ENCODE measurements at regions not wholly inside any gene's neighbourhood (a gene's known extent, or its start where the extent isn't known, plus 50 kb on each side); places are given as distances from the start of the nearest gene placed in this dataset.

DNA sequence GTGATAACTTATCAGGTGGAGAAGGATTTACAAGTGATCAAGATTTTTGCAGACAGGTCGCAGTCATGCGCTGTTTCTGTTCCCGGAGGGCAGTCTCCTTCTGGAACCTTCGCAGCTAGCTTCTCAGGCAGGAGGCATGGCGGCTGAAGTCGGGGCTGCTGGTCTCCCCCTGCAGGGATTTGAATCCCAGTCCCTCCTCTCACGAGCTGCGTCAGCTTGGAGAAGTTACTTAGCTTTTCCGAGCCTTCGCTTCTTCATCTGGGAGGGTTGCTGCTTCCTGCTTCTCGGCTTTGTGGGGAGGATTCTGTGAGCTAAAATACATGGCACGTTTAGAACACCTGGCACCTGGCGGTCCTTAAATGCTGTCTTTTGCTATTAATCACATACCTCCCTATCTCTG, 287.8 kb upstream of the FOXF1 start:
- H3K27ac ChIP-seq (ENCODE audit: low read depth, low read length) = no peak overlapping the region
- no peak overlapping the region for H3K9ac ChIP-seq (ENCODE audit: low read depth, low read length)
- H3K9me3 ChIP-seq (ENCODE audit: insufficient read depth, low read depth, low read length) = no peaks in the 10 kb centered on the region
- 0 out of 2 replicates have a peak, but pooled peaks cover 5% of the 10 kb centered on the region for H3K4me1 ChIP-seq (ENCODE audit: insufficient read depth, low read length)
- H3K36me3 ChIP-seq (ENCODE audit: insufficient read depth, low read length) = no peaks in the 10 kb centered on the region
- no peak overlapping the region for H3K4me3 ChIP-seq (ENCODE audit: low read length)
- no peaks in the 10 kb centered on the region for H3K27me3 ChIP-seq (ENCODE audit: insufficient read depth, low read length)
- 79% methylated on average over 13 of the region's 13 CpGs for WGBS

DNA sequence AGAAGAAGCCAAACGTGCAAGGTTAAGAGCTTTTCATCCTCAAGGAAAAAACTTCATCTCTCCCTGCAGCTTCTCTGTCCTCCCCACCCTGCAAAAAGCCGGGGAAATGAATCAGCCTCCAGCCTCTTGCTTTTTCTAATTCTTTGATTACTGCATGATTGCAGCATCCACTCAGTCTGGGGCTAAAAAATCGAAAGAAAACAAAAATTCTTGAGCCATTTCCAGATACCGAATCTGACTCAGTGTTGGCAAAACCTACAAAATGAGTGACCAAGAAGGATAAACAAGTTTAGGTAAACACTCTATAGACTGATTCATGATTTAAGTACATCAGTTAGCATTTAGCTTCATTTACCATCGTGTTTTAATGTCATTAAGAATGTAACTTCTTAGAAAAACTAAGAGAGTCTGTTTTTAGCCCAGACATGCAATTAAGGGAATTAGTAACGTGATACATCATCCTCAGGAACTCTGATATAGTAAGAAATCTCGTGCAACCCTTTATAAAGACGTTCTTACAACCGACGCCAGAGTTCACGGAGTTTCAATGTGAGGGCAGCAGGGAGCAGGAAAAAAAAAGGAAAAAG, 287.3 kb upstream of the FOXF1 start:
- Histone ChIP-seq H3K27me3 (ENCODE audit: insufficient read depth, low read length) (no peaks in the 10 kb centered on the region), H3K27ac (ENCODE audit: low read depth, low read length) (no peak overlapping the region), H3K4me1 (ENCODE audit: insufficient read depth, low read length) (0 out of 2 replicates have a peak, but pooled peaks cover 5% of the 10 kb centered on the region), H3K4me3 (ENCODE audit: low read length) (no peak overlapping the region), H3K9me3 (ENCODE audit: insufficient read depth, low read depth, low read length) (no peaks in the 10 kb centered on the region), H3K9ac (ENCODE audit: low read depth, low read length) (no peak overlapping the region), H3K36me3 (ENCODE audit: insufficient read depth, low read length) (no peaks in the 10 kb centered on the region)
- 84% methylated on average over 10 of the region's 11 CpGs for WGBS

DNA sequence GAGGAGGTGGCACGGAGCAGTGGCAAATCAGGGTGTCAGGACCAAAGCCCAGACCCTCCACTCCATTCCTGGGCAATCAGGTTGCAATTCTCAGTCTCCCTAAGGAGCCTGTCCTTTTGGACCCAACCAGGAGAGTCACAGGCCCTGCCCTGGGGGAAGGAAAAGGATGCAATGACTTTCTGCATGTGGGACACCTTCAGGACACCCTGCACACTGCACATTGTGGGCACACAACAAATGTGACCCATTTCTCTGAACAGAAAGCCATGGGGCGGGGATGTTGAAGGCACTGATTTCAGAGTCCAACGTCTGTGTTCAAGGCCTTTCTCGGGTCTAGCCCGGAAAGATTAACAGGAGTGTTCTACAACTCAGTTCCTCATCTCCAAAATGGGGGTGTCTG, 286.2 kb upstream of the FOXF1 start:
- Histone ChIP-seq H3K27ac (ENCODE audit: low read depth, low read length) (no peak overlapping the region), H3K9ac (ENCODE audit: low read depth, low read length) (no peak overlapping the region), H3K27me3 (ENCODE audit: insufficient read depth, low read length) (no peaks in the 10 kb centered on the region), H3K4me1 (ENCODE audit: insufficient read depth, low read length) (0 out of 2 replicates have a peak, but pooled peaks cover 5% of the 10 kb centered on the region), H3K36me3 (ENCODE audit: insufficient read depth, low read length) (no peaks in the 10 kb centered on the region), H3K9me3 (ENCODE audit: insufficient read depth, low read depth, low read length) (no peaks in the 10 kb centered on the region), H3K4me3 (ENCODE audit: low read length) (no peak overlapping the region)
- WGBS = 97% methylated on average over 5 of the region's 5 CpGs

DNA sequence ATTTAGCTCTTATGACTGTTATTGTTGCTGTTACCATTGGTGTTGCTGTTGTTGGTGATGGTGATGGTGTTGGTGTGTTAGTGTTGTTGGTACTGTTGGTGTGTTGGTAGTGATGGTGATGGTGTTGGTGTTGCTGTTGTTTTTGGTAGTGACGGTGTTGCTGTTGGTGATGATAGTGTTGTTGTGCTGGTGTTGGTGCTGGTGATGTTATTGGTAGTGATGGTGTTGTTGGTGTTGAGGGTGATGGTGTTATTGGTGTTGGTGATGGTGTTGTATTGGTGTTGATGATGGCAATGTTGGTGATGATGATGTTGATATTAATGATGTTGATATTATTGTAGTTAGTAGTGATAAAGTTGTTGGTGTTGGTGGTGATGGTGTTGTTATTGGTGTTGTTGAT, 285.7 kb upstream of the FOXF1 start:
- Histone ChIP-seq H3K27ac (ENCODE audit: low read depth, low read length) (no peak overlapping the region), H3K36me3 (ENCODE audit: insufficient read depth, low read length) (no peaks in the 10 kb centered on the region), H3K4me3 (ENCODE audit: low read length) (no peak overlapping the region), H3K27me3 (ENCODE audit: insufficient read depth, low read length) (no peaks in the 10 kb centered on the region), H3K9me3 (ENCODE audit: insufficient read depth, low read depth, low read length) (no peaks in the 10 kb centered on the region), H3K9ac (ENCODE audit: low read depth, low read length) (no peak overlapping the region), H3K4me1 (ENCODE audit: insufficient read depth, low read length) (0 out of 2 replicates have a peak, but pooled peaks cover 5% of the 10 kb centered on the region)
- 92% methylated on average over 1 of the region's 1 CpG for WGBS

- 0 out of 2 replicates have a peak, but pooled peaks cover 5% of the 10 kb centered on the region for H3K4me1 ChIP-seq (ENCODE audit: insufficient read depth, low read length)
- H3K27ac ChIP-seq (ENCODE audit: low read depth, low read length) = no peak overlapping the region
- no peaks in the 10 kb centered on the region for H3K9me3 ChIP-seq (ENCODE audit: insufficient read depth, low read depth, low read length)
- H3K9ac ChIP-seq (ENCODE audit: low read depth, low read length) = no peak overlapping the region
- no peaks in the 10 kb centered on the region for H3K36me3 ChIP-seq (ENCODE audit: insufficient read depth, low read length)
- H3K4me3 ChIP-seq (ENCODE audit: low read length) = no peak overlapping the region
- WGBS = 84% methylated on average over 2 of the region's 2 CpGs
- H3K27me3 ChIP-seq (ENCODE audit: insufficient read depth, low read length) = no peaks in the 10 kb centered on the region
Observed at GRCh38 chr16:86225905-86226371, 284.4 kb upstream of the FOXF1 start.

GRCh38 chr16:86227041-86227440, 283.3 kb upstream of the FOXF1 start:
- 92% methylated on average over 8 of the region's 8 CpGs for WGBS
- Histone ChIP-seq H3K4me1 (ENCODE audit: insufficient read depth, low read length) (0 out of 2 replicates have a peak, but pooled peaks cover 5% of the 10 kb centered on the region), H3K9me3 (ENCODE audit: insufficient read depth, low read depth, low read length) (no peaks in the 10 kb centered on the region; the same call in 1 of the 2 replicates), H3K27me3 (ENCODE audit: insufficient read depth, low read length) (no peaks in the 10 kb centered on the region), H3K4me3 (ENCODE audit: low read length) (no peak overlapping the region), H3K27ac (ENCODE audit: low read depth, low read length) (no peak overlapping the region), H3K36me3 (ENCODE audit: insufficient read depth, low read length) (no peaks in the 10 kb centered on the region), H3K9ac (ENCODE audit: low read depth, low read length) (no peak overlapping the region)

GRCh38 chr16:86227801-86228200, 282.5 kb upstream of the FOXF1 start:
- Histone ChIP-seq H3K9me3 (ENCODE audit: insufficient read depth, low read depth, low read length) (peaks cover 7% of the 10 kb centered on the region), H3K4me3 (ENCODE audit: low read length) (no peak overlapping the region), H3K27ac (ENCODE audit: low read depth, low read length) (no peak overlapping the region), H3K4me1 (ENCODE audit: insufficient read depth, low read length) (0 out of 2 replicates have a peak, but pooled peaks cover 3% of the 10 kb centered on the region), H3K27me3 (ENCODE audit: insufficient read depth, low read length) (no peaks in the 10 kb centered on the region), H3K9ac (ENCODE audit: low read depth, low read length) (no peak overlapping the region), H3K36me3 (ENCODE audit: insufficient read depth, low read length) (no peaks in the 10 kb centered on the region)
- WGBS = 76% methylated on average over 12 of the region's 12 CpGs

DNA sequence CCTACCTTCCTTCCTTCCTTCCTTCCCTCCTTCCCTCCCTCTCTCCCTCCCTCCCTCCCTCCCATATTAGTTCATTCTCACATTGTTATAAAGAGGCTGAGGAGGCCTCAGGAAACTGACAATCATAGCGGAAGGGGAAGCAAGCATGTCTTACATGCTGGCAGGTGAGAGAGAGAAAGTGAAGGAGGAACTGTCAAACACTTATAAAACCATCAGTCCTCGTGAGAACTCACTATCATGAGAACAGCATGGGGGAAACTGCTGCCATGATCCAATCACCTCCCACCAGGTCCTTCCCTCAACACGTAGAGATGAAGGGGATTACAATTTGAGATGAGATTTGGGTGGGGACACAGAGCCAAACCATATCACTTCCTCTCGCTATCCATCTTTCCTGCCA, 281.6 kb upstream of the FOXF1 start:
- 83% methylated on average over 1 of the region's 4 CpGs for WGBS
- no peaks in the 10 kb centered on the region for H3K27me3 ChIP-seq (ENCODE audit: insufficient read depth, low read length)

GRCh38 chr16:86229283-86229682, 281.0 kb upstream of the FOXF1 start:
- Histone ChIP-seq H3K9ac (ENCODE audit: low read depth, low read length) (no peak overlapping the region), H3K4me1 (ENCODE audit: insufficient read depth, low read length) (no peaks in the 10 kb centered on the region), H3K9me3 (ENCODE audit: insufficient read depth, low read depth, low read length) (peaks cover 11% of the 10 kb centered on the region), H3K4me3 (ENCODE audit: low read length) (no peak overlapping the region), H3K36me3 (ENCODE audit: insufficient read depth, low read length) (no peaks in the 10 kb centered on the region), H3K27me3 (ENCODE audit: insufficient read depth, low read length) (no peaks in the 10 kb centered on the region), H3K27ac (ENCODE audit: low read depth, low read length) (no peak overlapping the region)
- WGBS = 92% methylated on average over 1 of the region's 2 CpGs

More for the DNA sequence above, 281.6 kb upstream of the FOXF1 start:
- Histone ChIP-seq H3K4me1 (ENCODE audit: insufficient read depth, low read length) (no peaks in the 10 kb centered on the region), H3K9me3 (ENCODE audit: insufficient read depth, low read depth, low read length) (peaks cover 11% of the 10 kb centered on the region), H3K27ac (ENCODE audit: low read depth, low read length) (no peak overlapping the region), H3K4me3 (ENCODE audit: low read length) (no peak overlapping the region), H3K36me3 (ENCODE audit: insufficient read depth, low read length) (no peaks in the 10 kb centered on the region), H3K9ac (ENCODE audit: low read depth, low read length) (no peak overlapping the region)

DNA sequence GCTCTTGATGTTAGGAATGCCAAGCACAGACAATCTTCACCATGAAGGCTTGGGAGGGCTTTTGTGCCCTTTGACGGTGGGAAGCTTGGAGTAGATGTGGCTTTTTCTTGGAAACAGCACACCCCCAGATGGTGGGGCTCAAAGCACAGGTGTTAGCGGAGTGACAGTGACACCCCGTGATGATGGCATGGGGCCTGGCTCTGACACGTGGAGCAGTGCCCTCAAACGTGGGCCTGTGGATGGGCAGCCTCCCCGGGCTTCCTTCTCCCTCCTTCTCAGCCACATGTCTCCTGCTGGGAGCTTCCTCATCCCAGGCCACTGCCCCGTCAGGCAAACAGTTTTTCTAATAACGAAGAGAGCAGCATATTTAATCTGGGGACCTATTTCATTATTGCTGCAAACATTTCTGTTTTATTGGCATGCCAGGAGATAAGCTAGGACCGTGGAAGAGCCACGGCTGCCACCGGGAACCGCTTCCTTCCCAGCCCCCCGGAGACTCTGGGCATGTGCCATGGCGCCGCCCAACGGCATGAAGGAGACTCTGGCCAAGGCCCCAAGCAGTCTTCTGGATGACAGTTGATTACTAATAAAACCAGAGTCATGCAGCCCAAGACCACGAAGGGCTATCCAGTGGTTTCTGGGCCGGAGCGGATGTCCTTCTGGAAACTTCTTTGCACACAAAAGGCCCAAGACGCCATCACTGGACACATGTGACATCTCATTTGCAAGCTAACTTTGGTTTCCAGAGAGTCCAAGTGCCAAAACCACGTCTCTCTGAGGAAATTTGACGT, 280.3 kb upstream of the FOXF1 start:
- no peaks in the 10 kb centered on the region for H3K36me3 ChIP-seq (ENCODE audit: insufficient read depth, low read length)
- WGBS = 92% methylated on average over 22 of the region's 22 CpGs
- H3K9me3 ChIP-seq (ENCODE audit: insufficient read depth, low read depth, low read length) = peaks cover 11% of the 10 kb centered on the region
- no peak overlapping the region for H3K4me3 ChIP-seq (ENCODE audit: low read length)
- no peaks in the 10 kb centered on the region for H3K4me1 ChIP-seq (ENCODE audit: insufficient read depth, low read length)
- H3K27ac ChIP-seq (ENCODE audit: low read depth, low read length) = no peak overlapping the region
- no peak overlapping the region for H3K9ac ChIP-seq (ENCODE audit: low read depth, low read length)
- no peaks in the 10 kb centered on the region for H3K27me3 ChIP-seq (ENCODE audit: insufficient read depth, low read length)

- Histone ChIP-seq H3K36me3 (ENCODE audit: insufficient read depth, low read length) (no peaks in the 10 kb centered on the region), H3K4me3 (ENCODE audit: low read length) (no peak overlapping the region), H3K9me3 (ENCODE audit: insufficient read depth, low read depth, low read length) (peaks cover 11% of the 10 kb centered on the region), H3K27me3 (ENCODE audit: insufficient read depth, low read length) (no peaks in the 10 kb centered on the region), H3K27ac (ENCODE audit: low read depth, low read length) (no peak overlapping the region), H3K9ac (ENCODE audit: low read depth, low read length) (no peak overlapping the region), H3K4me1 (ENCODE audit: insufficient read depth, low read length) (no peaks in the 10 kb centered on the region)
- 97% methylated on average over 11 of the region's 11 CpGs for WGBS
Observed at GRCh38 chr16:86231321-86231995, 278.9 kb upstream of the FOXF1 start.

Measured in HUES64 (cell line).